ENCODE measurements at regions not wholly inside any gene's neighbourhood (a gene's known extent, or its start where the extent isn't known, plus 50 kb on each side); places are given as distances from the start of the nearest gene placed in this dataset.

DNA sequence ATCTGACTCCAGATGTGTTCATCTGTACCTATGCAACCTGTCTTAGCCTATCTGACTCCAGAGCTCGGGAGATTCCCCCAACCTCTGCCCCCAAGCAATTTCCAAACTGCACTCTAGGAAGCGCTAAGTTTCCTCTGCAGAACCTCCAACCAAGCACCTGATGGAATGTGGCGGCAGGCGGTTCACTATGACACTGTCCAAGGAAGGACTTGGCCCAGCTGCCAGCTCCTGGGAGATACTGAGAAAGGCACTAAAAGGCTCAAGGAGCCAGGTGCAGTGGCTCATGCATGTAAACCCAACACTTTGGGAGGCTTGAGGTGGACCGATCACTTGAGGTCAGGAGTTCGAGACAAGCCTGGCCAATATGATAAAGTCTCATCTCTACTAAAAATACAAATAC, 244.0 kb downstream of the BCL11B start:
- no peaks in the 10 kb centered on the region for H3K27me3 ChIP-seq (ENCODE audit: control insufficient read depth, insufficient read depth, low read length)
- peaks cover 0 to 9% of the 10 kb centered on the region in 2 donors for H3K27me3 Mint-ChIP-seq (ENCODE audit: low read depth in 2 of 2)
- no peaks in the 10 kb centered on the region for H3K36me3 ChIP-seq (ENCODE audit: control insufficient read depth, insufficient read depth, low read length)
- intact Hi-C loops (cut with micrococcal nuclease) = no loop called here
- H3K4me3 Mint-ChIP-seq = no peak overlapping the region
- no peak overlapping the region for H3K4me3 ChIP-seq (ENCODE audit: low read length)
- ATAC-seq (no peak), DNase-seq (no peak)
- TF ChIP-seq, protein P1, sequence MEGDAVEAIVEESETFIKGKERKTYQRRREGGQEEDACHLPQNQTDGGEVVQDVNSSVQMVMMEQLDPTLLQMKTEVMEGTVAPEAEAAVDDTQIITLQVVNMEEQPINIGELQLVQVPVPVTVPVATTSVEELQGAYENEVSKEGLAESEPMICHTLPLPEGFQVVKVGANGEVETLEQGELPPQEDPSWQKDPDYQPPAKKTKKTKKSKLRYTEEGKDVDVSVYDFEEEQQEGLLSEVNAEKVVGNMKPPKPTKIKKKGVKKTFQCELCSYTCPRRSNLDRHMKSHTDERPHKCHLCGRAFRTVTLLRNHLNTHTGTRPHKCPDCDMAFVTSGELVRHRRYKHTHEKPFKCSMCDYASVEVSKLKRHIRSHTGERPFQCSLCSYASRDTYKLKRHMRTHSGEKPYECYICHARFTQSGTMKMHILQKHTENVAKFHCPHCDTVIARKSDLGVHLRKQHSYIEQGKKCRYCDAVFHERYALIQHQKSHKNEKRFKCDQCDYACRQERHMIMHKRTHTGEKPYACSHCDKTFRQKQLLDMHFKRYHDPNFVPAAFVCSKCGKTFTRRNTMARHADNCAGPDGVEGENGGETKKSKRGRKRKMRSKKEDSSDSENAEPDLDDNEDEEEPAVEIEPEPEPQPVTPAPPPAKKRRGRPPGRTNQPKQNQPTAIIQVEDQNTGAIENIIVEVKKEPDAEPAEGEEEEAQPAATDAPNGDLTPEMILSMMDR (IDR thresholded peaks at IDR 0.05) = no peak
- no peak overlapping the region for H3K27ac Mint-ChIP-seq
- no peaks in the 10 kb centered on the region for H3K9me3 ChIP-seq (ENCODE audit: control insufficient read depth, insufficient read depth, low read length)
- H3K4me1 ChIP-seq (ENCODE audit: control insufficient read depth, insufficient read depth, low read length) = no peaks in the 10 kb centered on the region
- 98% methylated on average over 6 of the region's 6 CpGs for WGBS (ENCODE audit: insufficient coverage)
- no peaks in the 10 kb centered on the region for H3K9me3 Mint-ChIP-seq
- H3K4me1 Mint-ChIP-seq = peaks cover 8% of the 10 kb centered on the region in 2 donors
- H3K36me3 Mint-ChIP-seq = no peaks in the 10 kb centered on the region
- no peak overlapping the region for H3K27ac ChIP-seq (ENCODE audit: low read length)

DNA sequence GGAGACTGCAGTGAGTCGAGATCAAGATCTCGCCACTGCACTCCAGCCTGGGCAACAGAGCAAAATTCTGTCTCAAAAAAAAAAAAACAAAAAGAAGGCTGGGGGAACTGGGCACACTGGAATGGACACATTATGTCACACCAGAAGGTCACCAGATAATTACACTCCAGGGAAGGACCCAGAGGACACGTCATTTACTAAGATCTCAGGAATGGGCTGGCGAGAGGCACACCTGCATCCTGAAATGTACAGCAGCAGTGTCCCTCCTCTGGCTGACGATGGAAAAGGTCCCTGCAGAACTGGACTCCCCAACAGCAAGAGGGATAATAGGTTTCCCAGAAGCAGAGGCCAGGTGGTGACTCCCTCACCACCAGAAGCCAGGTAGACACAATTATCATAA, 243.5 kb downstream of the BCL11B start:
- WGBS (ENCODE audit: insufficient coverage) = 95% methylated on average over 5 of the region's 5 CpGs
- H3K27ac Mint-ChIP-seq = no peak overlapping the region
- TF ChIP-seq, protein P1 (IDR thresholded peaks at IDR 0.05) = no peak
- peaks cover 8% of the 10 kb centered on the region in 2 donors for H3K4me1 Mint-ChIP-seq
- H3K9me3 ChIP-seq (ENCODE audit: control insufficient read depth, insufficient read depth, low read length) = no peaks in the 10 kb centered on the region
- H3K4me1 ChIP-seq (ENCODE audit: control insufficient read depth, insufficient read depth, low read length) = no peaks in the 10 kb centered on the region
- peaks cover 0 to 9% of the 10 kb centered on the region in 2 donors for H3K27me3 Mint-ChIP-seq (ENCODE audit: low read depth in 2 of 2)
- no peak overlapping the region for H3K4me3 Mint-ChIP-seq
- intact Hi-C loops (cut with micrococcal nuclease) = no loop called here
- H3K27ac ChIP-seq (ENCODE audit: low read length) = no peak overlapping the region
- DNase-seq = no peak
- H3K36me3 Mint-ChIP-seq = no peaks in the 10 kb centered on the region
- H3K4me3 ChIP-seq (ENCODE audit: low read length) = no peak overlapping the region
- H3K36me3 ChIP-seq (ENCODE audit: control insufficient read depth, insufficient read depth, low read length) = no peaks in the 10 kb centered on the region
- H3K9me3 Mint-ChIP-seq = no peaks in the 10 kb centered on the region
- no peak for ATAC-seq
- no peaks in the 10 kb centered on the region for H3K27me3 ChIP-seq (ENCODE audit: control insufficient read depth, insufficient read depth, low read length)

DNA sequence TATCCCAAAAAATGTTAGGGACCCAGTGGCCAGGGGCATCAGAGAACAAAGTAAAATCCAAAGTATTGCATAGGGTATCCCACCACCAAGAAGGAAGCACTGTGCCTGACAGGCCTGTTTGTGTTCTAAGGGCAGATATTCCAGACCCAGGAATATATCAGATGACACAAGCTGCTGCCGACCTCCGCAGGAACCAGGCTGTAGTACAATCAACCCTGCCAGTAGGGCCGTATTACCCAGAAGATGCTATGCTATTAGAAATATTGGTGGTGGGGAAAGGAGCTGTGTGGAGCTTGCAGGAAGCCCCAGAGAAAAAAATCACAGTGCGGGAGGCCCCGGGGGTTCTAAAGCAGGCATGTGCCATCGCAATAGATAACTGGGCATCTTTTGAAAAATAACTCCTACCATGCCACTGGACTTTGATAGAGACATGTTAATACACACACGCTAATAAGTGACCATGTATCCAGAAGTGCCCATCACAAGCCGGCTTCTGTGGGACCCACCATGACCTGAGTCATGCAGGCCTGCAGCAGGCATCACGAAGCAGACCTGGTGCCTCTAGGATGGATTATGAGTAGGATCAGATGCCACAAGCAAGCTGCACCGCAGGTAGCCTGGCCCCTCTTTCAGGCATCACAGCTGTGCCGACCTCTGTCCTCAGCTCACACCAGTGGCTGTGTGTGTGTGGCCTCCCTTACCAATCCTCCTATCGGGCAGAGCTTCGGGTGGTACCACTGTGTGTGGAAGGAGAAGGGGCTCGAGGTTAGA, 242.7 kb downstream of the BCL11B start:
- Mint-ChIP-seq H3K27ac (no peak overlapping the region), H3K4me3 (no peak overlapping the region), H3K9me3 (no peaks in the 10 kb centered on the region), H3K27me3 (ENCODE audit: low read depth in 2 of 2) (peaks cover 2 to 5% of the 10 kb centered on the region in 2 donors), H3K4me1 (peaks cover 8% of the 10 kb centered on the region in 2 donors), H3K36me3 (no peaks in the 10 kb centered on the region)
- no peaks in the 10 kb centered on the region for H3K27me3 ChIP-seq (ENCODE audit: control insufficient read depth, insufficient read depth, low read length)
- intact Hi-C loops (cut with micrococcal nuclease) = no loop called here
- TF ChIP-seq, protein P1 (IDR thresholded peaks at IDR 0.05) = no peak
- H3K36me3 ChIP-seq (ENCODE audit: control insufficient read depth, insufficient read depth, low read length) = no peaks in the 10 kb centered on the region
- no peak overlapping the region for H3K27ac ChIP-seq (ENCODE audit: low read length)
- no peak overlapping the region for H3K4me3 ChIP-seq (ENCODE audit: low read length)
- H3K4me1 ChIP-seq (ENCODE audit: control insufficient read depth, insufficient read depth, low read length) = no peaks in the 10 kb centered on the region
- ATAC-seq (no peak), DNase-seq (no peak)
- 84% methylated on average over 14 of the region's 14 CpGs for WGBS (ENCODE audit: insufficient coverage)
- H3K9me3 ChIP-seq (ENCODE audit: control insufficient read depth, insufficient read depth, low read length) = no peaks in the 10 kb centered on the region

DNA sequence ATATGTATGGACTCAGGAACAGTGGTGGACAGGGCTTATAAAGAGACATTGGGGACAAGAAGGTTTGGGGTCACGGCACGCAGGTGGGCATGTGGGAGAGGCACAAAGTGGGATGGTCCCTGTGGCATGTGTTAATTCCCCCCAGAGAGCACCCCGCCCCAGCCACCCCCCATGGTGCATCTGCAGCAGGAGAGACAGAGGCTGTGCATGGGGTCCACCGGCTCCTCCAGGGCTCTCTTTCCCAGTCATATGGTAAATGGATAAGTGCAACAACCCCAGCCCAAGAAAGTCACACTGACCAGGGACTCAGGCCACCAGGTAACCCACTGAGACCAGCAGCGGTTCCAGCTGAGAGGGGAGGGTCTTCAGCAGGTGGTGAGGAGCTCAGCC, 242.1 kb downstream of the BCL11B start:
- Mint-ChIP-seq H3K4me3 (no peak overlapping the region), H3K4me1 (peaks cover 8% of the 10 kb centered on the region in 2 donors), H3K36me3 (no peaks in the 10 kb centered on the region), H3K9me3 (no peaks in the 10 kb centered on the region), H3K27me3 (ENCODE audit: low read depth in 2 of 2) (peaks cover 0 to 2% of the 10 kb centered on the region in 2 donors), H3K27ac (no peak overlapping the region)
- 89% methylated on average over 5 of the region's 5 CpGs for WGBS (ENCODE audit: insufficient coverage)
- DNase-seq = no peak
- TF ChIP-seq, protein P1 (IDR thresholded peaks at IDR 0.05) = no peak
- H3K4me3 ChIP-seq (ENCODE audit: low read length) = no peak overlapping the region
- peaks cover 4% of the 10 kb centered on the region for H3K4me1 ChIP-seq (ENCODE audit: control insufficient read depth, insufficient read depth, low read length)
- no peaks in the 10 kb centered on the region for H3K27me3 ChIP-seq (ENCODE audit: control insufficient read depth, insufficient read depth, low read length)
- intact Hi-C loops (cut with micrococcal nuclease) = no loop called here
- no peak for ATAC-seq
- no peaks in the 10 kb centered on the region for H3K9me3 ChIP-seq (ENCODE audit: control insufficient read depth, insufficient read depth, low read length)
- no peaks in the 10 kb centered on the region for H3K36me3 ChIP-seq (ENCODE audit: control insufficient read depth, insufficient read depth, low read length)
- H3K27ac ChIP-seq (ENCODE audit: low read length) = no peak overlapping the region
